ENCODE measurements at regions not wholly inside any gene's neighbourhood (a gene's known extent, or its start where the extent isn't known, plus 50 kb on each side); places are given as distances from the start of the nearest gene placed in this dataset.

GRCh38 chr4:18401868-18402267 is 380.3 kb upstream of the LCORL start:
- DNase-seq = no peak

DNA sequence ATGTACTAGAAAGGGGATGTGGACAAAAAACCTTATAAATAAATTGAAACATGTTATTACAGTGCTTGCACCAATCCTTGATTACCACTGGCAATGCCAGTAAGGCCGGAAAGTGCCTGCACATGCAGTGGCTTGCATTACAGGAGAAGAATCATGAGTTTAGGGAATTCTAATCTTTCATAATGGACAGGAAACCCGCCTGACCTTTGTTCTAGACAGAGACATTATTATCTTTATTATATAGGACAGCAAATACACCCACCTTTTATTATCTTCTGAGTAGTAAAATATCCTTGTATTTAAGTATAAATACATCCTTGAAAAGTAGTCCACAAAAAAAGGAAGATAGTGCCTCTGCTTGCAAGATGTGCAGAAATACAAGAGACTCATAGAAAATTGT is 379.9 kb upstream of the LCORL start:
- no peak for DNase-seq

DNA sequence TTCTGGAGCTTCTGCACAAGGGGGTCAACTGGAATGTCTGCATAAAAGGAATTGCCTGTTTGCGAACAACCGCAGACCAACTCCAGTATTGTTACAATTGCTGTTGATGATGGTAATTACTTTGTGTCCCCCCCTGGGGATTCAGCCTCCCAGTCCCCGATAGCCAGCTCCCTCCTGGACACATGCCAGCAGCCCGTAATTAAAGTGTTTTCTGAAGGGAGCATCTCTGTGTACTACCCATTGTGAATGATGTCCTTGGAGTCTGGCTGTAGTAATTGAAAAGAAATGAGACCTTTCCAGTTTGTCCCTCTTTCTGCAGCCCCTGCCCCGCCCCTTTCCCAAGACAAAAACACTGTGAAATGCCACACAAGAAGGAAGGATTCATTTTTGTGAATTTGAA is 377.1 kb upstream of the LCORL start:
- no peak for DNase-seq

- no peak for DNase-seq
Measured at GRCh38 chr4:18397681-18398390, 376.3 kb upstream of the LCORL start.

GRCh38 chr4:18394656-18395055 is 373.1 kb upstream of the LCORL start:
- no peak for DNase-seq

GRCh38 chr4:18391354-18391728 is 369.8 kb upstream of the LCORL start:
- DNase-seq = no peak

DNA sequence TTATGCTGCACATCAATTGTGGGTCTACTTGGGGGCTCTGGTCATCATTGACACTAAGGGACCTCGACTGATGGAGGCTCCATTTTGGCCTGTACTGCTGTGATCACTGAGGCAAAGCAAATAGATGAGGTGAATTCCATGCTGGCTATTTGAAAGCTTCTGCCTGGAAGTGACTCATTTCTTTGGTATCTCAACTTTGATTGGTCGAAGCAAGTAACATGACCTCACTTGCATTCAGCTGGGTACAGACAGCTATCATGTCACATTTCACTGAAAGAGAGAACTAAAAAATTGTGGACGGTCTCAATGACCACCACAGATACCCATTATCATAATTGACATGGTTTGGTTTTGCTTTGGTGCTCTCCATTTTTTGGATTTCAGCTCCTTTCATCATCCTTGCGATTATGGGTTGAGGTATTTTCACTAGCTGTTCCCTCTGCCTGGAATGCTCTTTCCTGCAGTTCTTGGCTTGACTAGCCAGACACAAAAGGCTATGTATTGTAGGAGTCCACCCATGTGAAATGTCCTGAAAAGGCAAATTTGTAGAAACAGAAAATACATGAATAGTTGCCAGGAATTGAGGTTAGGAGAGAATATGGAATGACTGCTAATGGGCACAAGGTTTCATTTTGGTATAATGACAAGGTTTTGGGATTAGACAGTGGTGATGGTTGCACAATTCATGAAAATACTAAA is 369.2 kb upstream of the LCORL start:
- DNase-seq = no peak

GRCh38 chr4:18389115-18389514 is 367.6 kb upstream of the LCORL start:
- no peak for DNase-seq

DNA sequence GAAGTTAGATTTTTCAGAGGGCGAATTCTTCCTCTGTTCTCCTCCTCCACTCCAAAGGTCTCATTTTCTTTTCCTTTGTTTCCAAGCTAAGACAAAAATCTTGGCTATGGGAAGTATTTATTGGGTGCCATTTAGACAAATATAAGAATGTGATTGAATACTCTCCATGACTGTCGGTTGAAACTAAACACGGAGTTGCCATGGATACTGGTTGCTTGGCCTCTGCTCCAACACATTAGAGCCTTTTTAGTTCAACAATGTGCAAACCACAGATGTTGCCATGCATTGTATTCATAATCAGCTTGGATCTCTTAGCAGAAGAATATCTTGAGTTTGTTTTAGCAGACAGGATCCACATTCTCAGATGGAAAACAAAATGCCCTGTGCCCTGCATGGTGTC is 366.5 kb upstream of the LCORL start:
- DNase-seq = no peak

DNA sequence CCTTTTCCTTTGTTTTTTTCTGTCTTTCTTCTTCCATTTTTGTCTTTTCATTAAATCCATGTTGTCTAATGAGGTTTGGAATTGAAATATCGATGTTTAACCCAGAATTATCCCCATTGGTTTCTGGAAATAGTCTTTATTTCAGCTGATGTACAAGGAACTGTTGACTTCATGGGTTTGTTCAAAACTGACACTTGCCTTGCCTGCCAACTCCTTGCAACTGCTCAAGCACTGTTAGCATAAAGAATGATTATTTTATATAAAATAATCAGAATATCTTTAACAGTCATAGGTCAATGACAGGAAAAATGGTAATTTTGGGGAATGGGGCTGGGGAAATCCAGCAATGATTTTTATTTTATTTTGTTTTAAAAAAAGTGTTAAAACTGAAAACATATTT is 359.6 kb upstream of the LCORL start:
- DNase-seq = no peak

GRCh38 chr4:18369561-18369960 is 348.0 kb upstream of the LCORL start:
- DNase-seq = no peak

DNA sequence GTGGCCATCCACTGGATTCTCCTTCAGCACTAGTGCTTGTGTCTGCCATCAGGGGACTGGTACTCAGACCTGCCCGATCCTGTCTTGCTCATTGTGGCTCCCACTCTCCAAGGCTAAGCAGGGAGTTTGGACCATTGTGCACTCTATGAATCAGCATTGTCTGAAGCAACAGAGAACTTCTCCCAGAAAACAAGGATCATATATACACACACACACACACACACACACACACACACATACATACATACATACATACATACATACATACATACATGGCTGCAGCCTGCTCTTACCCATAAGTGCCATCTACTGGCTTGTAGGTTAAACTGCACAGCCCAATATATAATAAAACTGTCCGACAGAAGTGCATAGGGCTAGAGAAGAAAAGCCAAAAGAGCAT is 345.3 kb upstream of the LCORL start:
- DNase-seq = peak; percentile 58

- no peak for DNase-seq
Measured at GRCh38 chr4:18366136-18366535, 344.6 kb upstream of the LCORL start.

- DNase-seq = no peak
Measured at GRCh38 chr4:18343581-18343980, 322.0 kb upstream of the LCORL start.

DNA sequence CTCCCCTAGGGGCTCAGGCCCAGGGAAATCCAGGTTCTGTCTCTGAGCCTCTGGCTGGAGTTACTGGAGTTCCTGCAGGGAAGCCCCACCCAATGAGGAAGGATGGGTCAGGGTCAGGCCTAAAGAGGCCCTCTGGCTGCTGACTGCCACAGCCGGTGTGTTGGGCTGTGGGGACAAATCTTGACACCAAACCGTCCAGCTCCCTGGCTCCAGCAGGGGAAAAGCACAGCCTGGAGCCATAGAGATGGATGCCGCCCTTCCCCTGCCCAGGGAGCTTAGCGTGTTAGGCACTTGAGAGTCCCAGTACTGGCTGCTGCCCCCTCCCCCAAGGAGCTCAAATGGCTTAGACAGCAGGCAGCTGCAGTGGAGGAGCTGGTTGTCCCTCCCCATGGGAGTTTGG is 321.3 kb upstream of the LCORL start:
- DNase-seq = no peak

DNA sequence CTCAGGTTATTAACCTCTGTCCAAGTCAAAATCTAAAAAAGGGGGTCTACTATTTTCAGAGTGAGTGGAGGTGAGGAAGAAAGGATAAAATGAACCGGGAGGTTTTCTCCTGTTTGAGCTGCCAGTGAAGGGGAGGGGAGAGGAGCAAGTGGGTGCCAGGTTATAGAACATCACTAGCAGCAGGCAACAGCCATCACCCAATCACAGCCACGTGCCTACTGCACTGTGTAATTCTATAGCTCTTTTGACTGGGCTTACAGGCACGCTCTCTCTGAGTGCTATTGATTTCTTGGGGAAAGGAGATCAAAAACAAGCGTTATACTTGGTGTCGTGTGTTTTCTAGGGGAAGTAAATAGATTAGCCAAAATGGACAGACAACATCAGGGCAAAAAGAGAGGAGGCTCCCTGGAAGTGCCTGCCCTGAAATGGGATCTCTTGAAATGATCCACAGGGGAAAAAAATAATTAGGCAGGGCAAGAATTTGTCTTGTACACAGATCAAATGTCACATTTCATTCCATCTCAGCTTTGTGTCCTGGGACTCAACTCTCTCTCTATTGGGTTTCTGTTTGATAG is 300.5 kb upstream of the LCORL start:
- DNase-seq = no peak

GRCh38 chr4:18319431-18319830 is 297.9 kb upstream of the LCORL start:
- DNase-seq = no peak

DNA sequence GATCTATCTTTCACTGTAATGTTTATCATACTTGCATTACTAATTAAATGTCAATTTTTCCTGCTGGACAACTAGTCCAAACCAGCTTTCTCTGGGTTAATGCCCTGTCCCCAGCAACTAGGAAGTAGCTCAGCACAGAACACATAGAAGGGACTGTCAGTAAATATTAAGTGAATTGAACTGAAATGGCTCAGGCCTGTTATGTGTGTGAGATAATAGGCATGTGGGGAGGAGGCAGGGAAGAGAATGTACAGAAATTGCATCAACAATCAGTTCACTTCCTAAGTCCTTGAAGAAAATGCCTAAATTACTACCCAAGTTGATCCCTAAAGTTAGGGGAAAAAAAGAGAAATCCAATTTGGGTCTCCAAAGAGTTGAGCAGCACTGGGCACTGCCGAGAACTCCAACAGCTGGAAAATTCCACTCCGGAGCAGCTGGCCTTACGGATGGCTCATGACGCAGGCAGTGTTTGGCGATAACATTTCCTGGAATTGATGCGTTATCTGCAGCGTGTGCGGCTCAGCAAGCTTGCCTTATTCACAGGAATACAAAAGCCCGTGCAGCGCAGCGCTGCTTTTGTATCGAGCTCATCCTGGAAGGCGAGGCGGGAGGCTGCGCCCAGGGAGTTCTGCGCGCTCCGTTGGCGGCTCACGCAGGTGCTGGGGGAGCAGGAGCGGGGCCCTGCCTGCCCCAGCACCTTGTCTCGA is 297.3 kb upstream of the LCORL start:
- no peak for DNase-seq

GRCh38 chr4:18314731-18315130 is 293.2 kb upstream of the LCORL start:
- DNase-seq = no peak

DNA sequence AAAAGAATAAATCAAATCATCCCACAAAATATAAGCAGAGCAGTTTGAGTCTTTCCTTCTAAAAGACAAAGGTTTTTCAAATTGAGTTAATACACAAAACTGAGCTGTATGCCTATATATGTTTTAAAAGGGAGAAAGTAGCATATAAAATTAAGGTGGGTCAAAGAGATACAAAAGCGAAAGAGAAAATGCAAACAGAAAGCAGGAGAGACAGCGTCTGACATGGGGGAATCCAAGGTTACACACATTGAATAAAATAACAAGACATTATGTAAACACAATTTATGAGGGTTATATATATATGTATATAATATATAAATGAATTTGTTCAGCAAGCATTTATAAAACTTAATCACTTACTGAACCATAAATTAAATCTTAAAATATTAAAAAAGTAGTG is 276.1 kb upstream of the LCORL start:
- DNase-seq = no peak

GRCh38 chr4:18296411-18296810 is 274.9 kb upstream of the LCORL start:
- DNase-seq = no peak

DNA sequence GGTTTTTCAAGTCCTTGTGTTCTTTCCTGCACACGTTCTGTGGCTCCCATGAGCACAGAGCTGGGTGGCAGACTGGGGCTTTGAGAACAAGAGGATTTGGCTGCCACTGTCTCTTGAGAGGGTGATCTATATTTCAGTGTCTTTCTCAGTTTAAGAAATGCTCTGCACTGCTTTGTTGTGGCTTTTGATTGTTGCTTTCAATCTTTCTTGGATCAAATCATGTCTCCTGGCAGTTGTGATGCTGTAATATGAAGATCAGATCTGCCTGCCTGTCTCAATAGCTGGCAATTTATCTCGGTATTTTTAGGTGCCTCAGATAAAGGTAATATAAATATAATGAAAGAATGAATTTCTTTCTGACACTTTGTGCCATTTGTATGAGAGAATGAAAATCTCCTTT is 273.3 kb upstream of the LCORL start:
- DNase-seq = no peak

DNA sequence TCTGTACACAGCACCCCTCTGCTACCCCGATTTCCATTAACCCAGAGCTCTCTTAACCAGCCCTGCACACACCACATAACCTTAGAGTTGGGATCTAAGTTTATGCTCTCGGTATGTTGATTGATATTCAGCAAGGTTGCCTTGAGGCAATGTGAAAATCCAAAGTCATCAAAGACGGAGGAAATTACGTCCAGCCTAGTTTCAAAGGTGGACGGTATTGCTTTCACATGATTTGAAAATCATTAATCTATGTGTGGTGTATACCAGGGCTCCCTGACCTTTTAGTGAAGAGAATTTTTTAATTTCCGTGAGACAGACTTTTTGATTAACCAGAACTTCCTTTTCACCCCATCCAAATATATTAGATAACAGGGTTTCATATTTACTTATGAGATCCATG is 272.5 kb upstream of the LCORL start:
- DNase-seq = no peak

GRCh38 chr4:18292411-18292810 is 270.9 kb upstream of the LCORL start:
- DNase-seq = no peak

All from MV-4-11 (cell line).